Osteoblast (primary cell): ENCODE measurements at regions not wholly inside any gene's neighbourhood (a gene's known extent, or its start where the extent isn't known, plus 50 kb on each side); places are given as distances from the start of the nearest gene placed in this dataset.
A peak's percentile ranks its signal among the peaks of the same experiment; 100 is the strongest.

Source experiments
- DNase-seq: peaks from one replicate; pipeline ENCODE4 v3.0.0; 2011; ENCODE audit warnings: low spot score, mixed read lengths; ENCODE audit not compliant: insufficient read length; ENCODE audit errors: missing footprints
- H2AFZ ChIP-seq: 2 replicates; pipeline ENCODE4 v1.6.0; 2011; ENCODE audit warnings: mild to moderate bottlenecking, low read length
- H3K27ac ChIP-seq: 2 replicates; pipeline ENCODE4 v1.5.1; 2011; ENCODE audit warnings: mild to moderate bottlenecking, low read depth, low read length, moderate library complexity
- H3K27me3 ChIP-seq: 2 replicates; pipeline ENCODE4 v1.6.0; 2012; ENCODE audit warnings: mild to moderate bottlenecking, control low read depth, inconsistent platforms, low read length, moderate library complexity; ENCODE audit not compliant: insufficient read depth
- H3K36me3 ChIP-seq: 2 replicates; pipeline ENCODE4 v1.5.1; 2011; ENCODE audit warnings: mild to moderate bottlenecking, low read length, control low read depth, moderate library complexity; ENCODE audit not compliant: insufficient read depth
- H3K4me1 ChIP-seq: 2 replicates; pipeline ENCODE4 v1.5.1; 2011; ENCODE audit warnings: mild to moderate bottlenecking, low read length, control low read depth, moderate library complexity; ENCODE audit not compliant: insufficient read depth
- H3K4me2 ChIP-seq: 2 replicates; pipeline ENCODE4 v1.6.0; 2011; ENCODE audit warnings: mild to moderate bottlenecking, low read length; ENCODE audit not compliant: insufficient read depth
- H3K4me3 ChIP-seq: fragments of 200-600 bp; sonication (generic); 3 replicates; pipeline ENCODE4 v1.5.1; 2012; ENCODE audit warnings: mild to moderate bottlenecking, low read length, inconsistent platforms; ENCODE audit not compliant: insufficient read depth
- H3K79me2 ChIP-seq: 2 replicates; pipeline ENCODE4 v1.6.0; 2012; ENCODE audit warnings: mild to moderate bottlenecking, low read length, control low read depth, inconsistent platforms; ENCODE audit not compliant: insufficient read depth
- H3K9me3 ChIP-seq: 2 replicates; pipeline ENCODE4 v1.5.1; 2011; ENCODE audit warnings: low read depth, low read length, control low read depth
- H4K20me1 ChIP-seq: 2 replicates; pipeline ENCODE4 v1.6.0; 2012; ENCODE audit warnings: mild to moderate bottlenecking, low read length, control low read depth; ENCODE audit not compliant: insufficient read depth
- CTCF ChIP-seq: IDR thresholded peaks from 2 replicates; pipeline ENCODE4 v1.5.1; 2011; ENCODE audit warnings: mild to moderate bottlenecking, low read depth, low read length, moderate library complexity; ENCODE audit errors: extremely low read depth

- peak overlapping the region; percentile 40 for H3K4me3 ChIP-seq
- no peaks in the 10 kb centered on the region for H3K36me3 ChIP-seq
Measured at GRCh38 chr10:58451193-58451889, 61.3 kb upstream of the BICC1 start.

DNA sequence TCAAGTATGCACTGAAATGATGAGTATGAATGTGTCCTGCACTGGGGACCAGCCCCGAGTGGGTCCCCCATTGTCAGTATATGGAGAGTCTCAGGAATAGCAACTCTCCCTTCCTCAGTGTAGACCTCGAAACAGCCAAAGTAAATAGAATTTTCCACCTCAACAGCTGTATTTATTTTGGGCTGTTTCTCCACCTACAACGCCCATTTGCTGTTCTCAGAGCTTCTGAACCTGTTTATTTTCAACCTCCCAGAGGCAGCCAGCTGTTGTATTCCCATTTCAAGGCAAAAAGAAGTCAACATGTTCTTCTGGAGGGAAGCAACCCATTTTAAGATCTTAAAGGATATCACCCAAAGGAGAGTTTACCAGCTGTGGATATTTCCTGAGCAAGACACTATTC lies 59.6 kb upstream of the BICC1 start:
- DNase-seq: no peak
- no peak overlapping the region for H3K27ac ChIP-seq
- no peak overlapping the region for H2AFZ ChIP-seq
- no peaks in the 10 kb centered on the region for H4K20me1 ChIP-seq
- H3K9me3 ChIP-seq: no peaks in the 10 kb centered on the region
- H3K79me2 ChIP-seq: no peaks in the 10 kb centered on the region
- peaks cover 16% of the 10 kb centered on the region for H3K4me1 ChIP-seq
- H3K36me3 ChIP-seq: no peaks in the 10 kb centered on the region
- no peak overlapping the region for H3K4me3 ChIP-seq
- no peak overlapping the region for H3K4me2 ChIP-seq
- no peaks in the 10 kb centered on the region for H3K27me3 ChIP-seq
- no peak for TF ChIP-seq CTCF

More at GRCh38 chr10:58451193-58451889, 61.3 kb upstream of the BICC1 start:
- no peaks in the 10 kb centered on the region for H3K9me3 ChIP-seq
- no peak for DNase-seq
- no peak overlapping the region for H3K27ac ChIP-seq
- peaks cover 6% of the 10 kb centered on the region for H3K4me1 ChIP-seq
- no peaks in the 10 kb centered on the region for H3K27me3 ChIP-seq
- no peaks in the 10 kb centered on the region for H3K79me2 ChIP-seq
- peak overlapping the region; percentile 64 for H3K4me2 ChIP-seq
- H4K20me1 ChIP-seq: no peaks in the 10 kb centered on the region
- TF ChIP-seq CTCF: no peak
- peak overlapping the region; percentile 90 for H2AFZ ChIP-seq

DNA sequence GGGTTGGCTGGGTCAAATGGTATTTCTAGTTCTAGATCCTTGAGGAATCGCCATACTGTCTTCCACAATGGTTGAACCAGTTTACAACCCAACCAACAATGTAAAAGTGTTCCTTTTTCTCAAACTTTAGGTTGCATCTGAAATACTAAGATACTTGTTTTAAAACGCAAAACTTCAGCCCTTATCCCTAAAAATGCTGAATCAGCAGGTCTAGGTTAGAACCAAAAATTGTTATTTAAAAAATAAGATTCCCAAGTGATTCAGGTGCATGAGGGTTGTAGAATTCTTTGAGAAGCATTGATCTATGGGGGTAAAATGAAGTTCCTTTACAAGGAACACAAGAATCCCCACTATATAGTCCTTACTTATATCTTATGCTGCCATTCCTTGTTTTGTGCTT lies 56.5 kb upstream of the BICC1 start:
- H3K27me3 ChIP-seq: no peaks in the 10 kb centered on the region
- H3K4me2 ChIP-seq: no peak overlapping the region
- no peaks in the 10 kb centered on the region for H3K9me3 ChIP-seq
- no peaks in the 10 kb centered on the region for H3K79me2 ChIP-seq
- H3K36me3 ChIP-seq: no peaks in the 10 kb centered on the region
- H3K27ac ChIP-seq: no peak overlapping the region
- no peak overlapping the region for H2AFZ ChIP-seq
- H3K4me3 ChIP-seq: no peak overlapping the region
- TF ChIP-seq CTCF: no peak
- H3K4me1 ChIP-seq: peaks cover 27% of the 10 kb centered on the region
- H4K20me1 ChIP-seq: no peaks in the 10 kb centered on the region
- no peak for DNase-seq

DNA sequence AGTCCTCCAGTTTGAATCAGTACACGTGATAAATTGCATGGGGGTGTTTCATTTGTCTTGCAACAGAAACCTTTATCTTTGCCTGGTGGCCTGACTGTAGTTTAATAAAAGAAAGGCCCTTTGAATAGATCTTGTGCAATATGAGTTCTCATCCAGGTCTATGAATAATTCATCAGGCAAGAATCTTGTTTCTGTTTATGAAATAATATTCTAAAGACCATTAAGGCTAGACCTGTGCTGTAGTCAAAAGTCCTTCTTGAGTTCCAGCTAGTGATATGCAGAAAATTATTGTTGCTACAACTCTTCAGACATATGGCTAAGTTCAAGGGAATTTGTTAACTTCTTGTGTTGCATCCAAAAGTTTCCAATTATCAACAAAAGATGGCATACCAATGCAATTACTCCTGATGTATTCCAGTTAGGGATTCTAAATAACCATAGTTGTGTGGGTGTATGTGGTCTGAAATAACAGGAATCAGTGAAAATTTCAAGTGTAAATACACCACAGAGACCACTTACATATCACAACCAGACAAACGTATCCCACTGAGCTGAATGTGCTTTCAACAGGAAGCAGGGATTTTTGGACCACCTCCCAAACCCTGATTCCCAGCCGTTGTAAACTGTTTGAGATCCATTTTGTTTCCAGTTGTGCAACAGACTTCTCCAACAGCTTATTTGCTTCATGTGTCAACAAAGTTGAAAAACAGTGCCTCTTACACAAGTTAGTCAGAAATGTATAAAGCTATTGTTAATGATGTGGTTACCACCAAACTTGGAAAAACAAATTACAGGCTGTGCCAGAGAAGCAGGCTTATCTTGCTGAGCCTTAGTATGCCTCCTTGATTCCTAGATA lies 54.7 kb upstream of the BICC1 start:
- H3K9me3 ChIP-seq: no peaks in the 10 kb centered on the region
- peaks cover 22% of the 10 kb centered on the region for H3K4me1 ChIP-seq
- peak overlapping the region; percentile 33 for H2AFZ ChIP-seq
- no peaks in the 10 kb centered on the region for H3K27me3 ChIP-seq
- H4K20me1 ChIP-seq: no peaks in the 10 kb centered on the region
- no peak for DNase-seq
- TF ChIP-seq CTCF: no peak
- H3K4me2 ChIP-seq: peak overlapping the region; percentile 74
- peak overlapping the region; percentile 17 for H3K4me3 ChIP-seq
- H3K27ac ChIP-seq: peak overlapping the region; percentile 89
- no peaks in the 10 kb centered on the region for H3K36me3 ChIP-seq
- no peaks in the 10 kb centered on the region for H3K79me2 ChIP-seq
